ENCODE measurements at regions not wholly inside any gene's neighbourhood (a gene's known extent, or its start where the extent isn't known, plus 50 kb on each side); places are given as distances from the start of the nearest gene placed in this dataset.
A peak's percentile ranks its signal among the peaks of the same experiment; 100 is the strongest.
"Not testable (repeated sequence)": the region's sequence is repeated elsewhere in the genome, so short reads cannot be mapped to it uniquely, and the experiment has no call there.

DNA sequence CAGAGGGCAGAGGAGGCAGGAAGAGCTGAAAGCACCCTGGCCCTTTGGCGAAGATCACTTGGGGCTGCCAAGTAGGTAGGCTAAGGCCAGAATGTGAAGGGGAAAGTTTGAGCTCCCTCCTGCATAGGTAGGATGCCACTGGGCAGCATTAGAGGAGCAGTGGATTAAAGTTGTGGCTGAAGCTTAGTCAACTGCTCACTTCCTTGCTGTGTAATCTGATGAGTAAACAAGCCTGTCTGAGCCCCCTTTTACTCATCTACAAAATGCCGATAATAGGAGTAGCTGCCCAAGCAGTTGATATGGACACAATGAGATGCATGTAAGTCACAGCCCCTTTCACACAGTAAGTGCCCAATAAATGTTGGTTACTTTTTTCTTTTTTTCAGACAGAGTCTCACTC, 216.4 kb downstream of the MN1 start:
- ATAC-seq, result no peak

DNA sequence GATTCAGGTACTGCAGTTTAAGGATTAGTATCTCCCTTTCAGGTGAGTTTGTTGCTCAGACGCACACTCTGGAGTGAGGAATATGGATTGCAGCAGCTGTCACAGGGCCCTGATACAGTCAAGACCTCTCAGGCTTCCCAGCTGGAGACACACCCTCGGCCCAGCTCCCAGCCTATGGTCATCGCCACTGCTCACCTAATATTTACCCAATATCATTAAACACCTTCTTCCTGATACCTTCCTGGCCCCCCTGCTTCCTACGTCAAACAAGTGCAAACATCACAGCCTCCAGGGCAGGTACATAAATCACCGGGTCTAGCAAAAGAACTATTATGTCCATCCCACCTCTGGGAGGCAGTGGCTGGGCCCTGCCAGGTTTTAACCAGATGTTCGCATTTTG, 213.3 kb downstream of the MN1 start:
- no peak for ATAC-seq

DNA sequence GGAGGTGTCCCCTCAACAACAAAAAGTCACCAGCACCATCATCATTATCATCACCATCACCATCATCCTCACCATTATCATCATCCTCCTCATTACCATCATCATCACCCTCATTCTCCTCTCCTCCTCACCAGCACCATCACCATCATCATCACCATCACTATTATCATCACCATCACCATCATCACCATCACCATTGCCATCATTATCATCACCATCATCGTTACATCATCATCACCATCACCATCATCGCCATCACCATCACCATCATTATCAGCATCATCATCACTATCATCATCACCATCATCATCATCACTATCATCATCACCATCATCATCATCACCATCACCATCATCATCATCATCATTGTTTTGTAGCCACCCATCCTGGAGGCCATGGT, 212.6 kb downstream of the MN1 start:
- ATAC-seq, result no peak

DNA sequence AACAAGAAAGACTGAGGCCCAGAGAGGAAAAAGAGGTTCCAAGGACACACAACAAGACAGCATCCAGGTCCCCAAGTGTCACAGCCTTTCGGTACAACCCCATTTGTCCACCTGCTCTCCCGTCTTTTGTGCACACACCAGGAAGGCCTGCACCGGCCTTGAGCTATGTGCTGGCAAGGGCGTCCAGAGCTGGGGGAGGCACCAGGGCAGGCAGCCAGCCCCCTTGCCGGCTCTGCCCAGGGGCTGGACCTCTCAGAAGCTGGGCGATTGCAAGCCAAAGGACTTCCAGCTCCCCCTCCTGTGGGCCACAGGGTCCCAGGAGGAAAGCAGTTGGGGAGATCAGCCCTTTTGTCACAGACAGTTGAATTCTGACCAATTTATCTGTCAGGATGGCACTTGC, 210.5 kb downstream of the MN1 start:
- no peak for ATAC-seq

DNA sequence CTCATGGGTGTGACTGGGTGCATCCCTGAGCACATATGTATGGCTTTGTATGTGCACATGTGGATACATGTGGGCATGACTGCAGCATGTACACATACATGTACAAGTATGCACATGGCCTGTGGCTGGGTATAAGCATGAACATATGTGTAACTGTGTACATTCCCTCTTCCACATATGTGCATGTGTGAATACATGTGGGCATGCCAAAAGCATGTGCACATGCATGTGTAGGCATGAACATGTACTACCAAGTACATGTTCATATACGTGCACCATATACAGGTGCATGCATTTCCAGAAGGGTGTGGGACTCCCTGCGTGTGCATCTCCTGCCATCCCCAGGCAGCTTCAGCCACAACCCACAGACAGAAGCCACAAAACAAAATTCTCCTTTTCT, 208.2 kb downstream of the MN1 start:
- no peak for ATAC-seq

DNA sequence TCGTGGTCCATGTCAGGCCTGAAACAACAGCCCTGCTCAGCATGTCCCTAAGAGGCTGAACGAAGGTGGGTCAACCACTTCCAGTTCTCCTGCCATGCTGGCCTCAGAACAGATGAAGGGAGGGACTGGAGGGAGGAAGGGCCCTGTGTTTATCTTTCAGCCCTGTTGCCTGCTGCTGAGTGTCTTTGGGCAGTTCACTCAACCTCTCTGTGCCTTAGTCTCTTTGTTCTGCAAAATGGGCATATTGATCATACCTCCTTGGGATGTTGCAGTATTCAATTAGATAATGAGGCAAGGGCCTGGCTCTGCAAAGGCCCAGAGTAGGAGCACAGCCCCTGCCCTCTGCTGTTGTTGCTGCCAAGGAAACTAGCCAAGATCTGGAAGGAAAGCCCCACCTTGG, 207.5 kb downstream of the MN1 start:
- ATAC-seq, result no peak

DNA sequence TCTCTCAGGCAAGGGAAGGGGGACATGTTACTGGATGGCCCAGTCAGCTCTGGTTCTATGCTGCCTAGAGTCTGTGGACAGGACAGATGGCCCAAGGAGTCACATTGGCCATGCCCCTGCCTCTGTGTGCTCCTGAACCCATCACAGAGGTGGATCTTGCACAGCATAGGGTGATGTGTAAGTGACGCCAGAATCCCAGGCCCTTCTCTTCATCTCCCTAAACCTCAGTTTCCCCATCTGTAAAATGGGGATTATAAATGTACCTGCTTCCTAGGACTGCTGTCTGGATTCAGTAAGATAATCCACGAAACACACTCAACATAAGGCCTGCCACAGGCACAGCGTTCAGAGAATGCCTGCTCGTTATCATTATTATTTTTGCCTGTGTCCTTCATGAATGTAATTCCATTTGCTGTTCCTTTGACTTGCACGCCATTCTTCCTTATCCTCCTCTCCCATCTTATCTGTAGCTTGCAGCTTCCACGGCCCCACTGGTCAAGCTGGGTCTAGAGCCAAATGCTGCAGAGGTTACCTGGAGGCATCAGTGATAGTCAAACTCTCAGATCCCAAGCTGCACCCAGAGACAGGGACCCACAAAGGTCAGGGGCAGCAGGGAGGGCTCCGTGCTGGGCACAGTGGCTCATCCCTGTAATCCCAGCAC, 207.0 kb downstream of the MN1 start:
- ATAC-seq, result no peak

DNA sequence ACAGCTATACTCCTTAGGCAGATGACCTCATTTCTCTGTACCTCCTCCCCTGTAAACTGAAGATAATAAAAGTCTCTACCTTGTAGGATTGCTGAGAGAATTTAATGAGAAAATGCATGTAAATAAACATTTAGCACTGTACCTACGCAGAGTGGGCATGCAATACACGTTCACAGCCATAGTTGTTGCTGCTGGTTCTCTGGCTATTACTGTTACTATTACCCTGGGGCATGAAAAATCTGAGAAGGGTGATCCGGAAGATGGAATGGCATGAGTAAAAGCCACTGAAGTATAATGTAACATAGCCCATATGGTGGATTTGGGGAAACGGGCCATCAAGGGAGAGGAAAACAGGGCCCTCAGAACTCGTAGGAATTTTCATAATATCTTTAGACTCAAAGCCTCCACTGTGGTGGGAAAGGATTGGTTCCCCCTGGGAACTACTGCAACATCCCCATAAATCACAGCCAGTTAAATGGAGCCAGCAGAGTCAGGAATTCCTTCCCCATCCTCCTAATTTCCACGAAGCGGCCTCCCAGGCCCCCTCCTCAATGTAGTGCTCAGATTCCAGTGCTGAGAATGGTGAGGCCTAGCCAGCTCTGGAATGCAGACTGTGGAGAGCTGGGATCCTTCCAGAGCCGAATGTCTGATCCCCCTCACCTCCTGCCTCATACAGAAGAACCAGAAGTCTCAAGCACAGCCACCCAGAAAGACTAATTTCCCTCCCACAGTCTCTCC, 205.3 kb downstream of the MN1 start:
- no peak for ATAC-seq

DNA sequence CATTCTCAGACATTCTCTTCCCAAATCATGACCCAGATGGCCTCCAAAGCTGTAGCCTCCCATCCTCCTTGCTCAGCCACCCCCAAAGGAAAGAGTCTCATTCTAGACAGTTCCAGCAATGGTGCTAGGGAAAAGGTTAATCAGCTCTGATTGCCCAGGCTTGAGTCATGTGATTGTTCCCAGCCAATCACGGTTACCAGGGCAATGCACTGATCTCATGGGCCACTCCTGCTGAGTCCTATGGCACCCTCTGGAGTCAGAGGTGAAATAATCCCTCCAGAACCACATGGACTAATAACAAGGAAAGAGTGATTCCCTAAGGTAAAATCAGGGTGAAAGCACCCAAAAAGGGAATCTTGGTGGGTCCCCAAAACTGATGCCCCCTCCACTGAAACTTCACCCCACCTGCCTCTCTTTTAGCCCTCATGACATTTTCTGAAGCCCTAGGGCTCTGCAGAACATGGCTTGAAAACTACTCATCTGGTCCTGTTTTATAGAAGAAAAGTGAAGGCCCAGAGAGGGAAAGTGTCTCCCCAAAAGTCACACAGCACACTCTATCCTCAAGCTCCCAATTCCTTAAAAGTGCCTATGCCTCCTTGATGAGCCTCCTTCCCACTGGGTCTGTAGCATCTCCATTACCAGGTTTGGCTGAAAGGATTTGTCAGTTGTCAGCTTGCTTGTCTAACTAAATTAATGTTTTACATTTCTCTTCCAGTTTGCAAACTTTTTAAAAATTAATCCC, 203.7 kb downstream of the MN1 start:
- peak; percentile 45 for ATAC-seq

DNA sequence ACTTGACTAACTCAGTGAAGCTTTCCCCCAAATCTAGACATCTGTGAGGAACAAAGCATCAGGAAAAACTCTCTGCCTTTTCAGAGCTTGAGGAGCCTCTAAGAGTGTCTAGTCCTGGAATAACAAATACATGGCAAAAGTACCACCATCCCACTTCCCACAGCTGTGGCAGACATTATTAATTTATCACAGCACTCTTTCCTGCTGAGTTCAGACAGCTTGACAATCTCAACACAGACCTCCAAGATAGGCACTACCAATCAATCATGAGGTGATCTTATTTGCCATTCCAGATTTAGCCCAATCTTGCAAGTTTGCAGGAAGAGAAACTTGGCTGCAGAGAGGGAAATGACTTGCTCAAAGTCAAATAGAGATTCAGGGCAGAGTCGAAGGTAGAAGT, 202.8 kb downstream of the MN1 start:
- no peak for ATAC-seq

DNA sequence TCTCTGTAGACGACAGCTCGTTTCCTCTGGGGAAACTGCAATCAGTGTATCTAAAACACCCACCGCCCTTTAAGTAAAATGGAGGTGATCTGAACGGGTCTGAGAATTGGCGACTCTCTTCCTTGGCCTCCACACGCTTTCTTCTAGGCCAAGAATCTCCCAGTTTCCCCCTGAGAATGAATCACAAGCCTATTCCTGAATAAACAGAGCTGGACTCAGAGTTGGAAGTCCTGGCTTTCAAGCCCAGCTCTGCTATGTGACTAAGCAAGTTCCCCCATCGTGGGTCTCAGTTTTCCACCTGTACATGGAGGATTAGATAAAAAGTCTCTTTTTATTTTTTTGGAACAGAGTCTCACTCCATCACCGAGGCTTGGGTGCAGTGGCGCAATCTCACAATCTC, 200.4 kb downstream of the MN1 start:
- ATAC-seq, result no peak

DNA sequence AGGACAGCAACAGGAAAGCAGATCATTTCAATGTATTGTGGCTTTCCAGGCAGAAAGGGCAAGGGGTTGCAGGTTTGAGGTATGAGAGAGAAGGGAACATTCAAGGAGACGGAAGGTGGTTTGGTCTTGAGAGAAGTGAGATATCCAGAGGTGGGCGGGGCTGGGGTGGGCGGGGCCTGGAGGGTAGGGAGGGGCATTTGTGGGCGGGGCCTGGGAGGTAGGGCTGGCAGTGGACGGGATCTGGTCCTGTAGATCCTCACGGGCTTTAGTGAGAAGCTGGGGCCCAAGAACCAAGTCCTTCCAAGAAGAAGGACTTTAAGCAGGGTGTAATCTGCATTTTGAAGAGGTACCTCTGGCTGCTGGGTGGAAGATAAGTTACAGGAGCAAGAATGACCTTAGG, 199.2 kb downstream of the MN1 start:
- ATAC-seq, result no peak

DNA sequence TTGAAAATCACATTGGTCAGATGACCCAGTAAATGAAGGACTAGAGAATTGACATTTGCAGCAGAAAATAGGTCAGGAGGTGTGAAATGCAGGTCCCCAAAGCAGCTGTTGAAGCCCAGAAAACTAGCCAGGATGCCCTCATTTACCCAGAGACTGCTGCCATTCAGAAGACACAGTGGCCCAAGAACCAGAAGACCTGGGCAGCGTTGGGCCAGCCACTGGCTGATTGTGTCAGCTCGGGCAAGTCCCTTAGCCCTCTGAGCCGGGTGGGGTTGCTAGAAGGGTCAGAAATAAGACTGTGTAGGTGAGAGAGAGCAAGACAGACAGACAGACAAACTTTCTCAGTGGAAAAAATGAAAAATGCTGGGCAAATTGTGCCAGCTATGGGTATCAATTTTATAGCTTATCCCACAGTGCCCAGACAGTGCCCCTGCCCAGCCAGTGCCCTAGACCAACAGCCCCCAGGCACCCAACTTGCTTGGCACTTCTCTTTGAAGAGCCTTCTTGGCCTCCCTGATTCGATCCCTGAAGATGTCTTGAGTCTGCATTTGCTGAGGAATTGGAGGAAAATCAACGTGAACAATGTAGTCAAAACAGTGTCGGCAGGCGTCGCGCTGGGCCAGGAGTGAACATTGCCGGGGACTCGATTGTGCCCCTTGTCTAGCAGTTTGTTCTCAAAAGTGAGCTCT, 198.3 kb downstream of the MN1 start:
- ATAC-seq, result no peak

DNA sequence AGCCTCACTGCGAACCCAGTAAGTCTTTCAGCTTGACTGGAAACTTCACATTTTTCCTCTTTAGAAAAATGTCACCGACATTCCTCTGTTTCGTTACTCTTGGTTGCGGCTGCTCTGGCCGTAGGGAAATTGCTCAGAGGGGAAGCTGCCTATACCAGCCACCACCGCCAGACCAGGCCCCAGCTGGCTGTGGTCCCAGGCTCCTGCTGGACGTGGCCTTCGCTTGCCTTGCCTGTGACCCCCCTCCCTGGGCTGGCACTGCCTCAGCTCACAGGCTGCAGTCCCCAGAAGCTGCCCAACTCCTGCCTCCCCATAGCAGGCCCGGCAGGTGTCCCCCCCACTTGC, 197.8 kb downstream of the MN1 start:
- ATAC-seq, result no peak

DNA sequence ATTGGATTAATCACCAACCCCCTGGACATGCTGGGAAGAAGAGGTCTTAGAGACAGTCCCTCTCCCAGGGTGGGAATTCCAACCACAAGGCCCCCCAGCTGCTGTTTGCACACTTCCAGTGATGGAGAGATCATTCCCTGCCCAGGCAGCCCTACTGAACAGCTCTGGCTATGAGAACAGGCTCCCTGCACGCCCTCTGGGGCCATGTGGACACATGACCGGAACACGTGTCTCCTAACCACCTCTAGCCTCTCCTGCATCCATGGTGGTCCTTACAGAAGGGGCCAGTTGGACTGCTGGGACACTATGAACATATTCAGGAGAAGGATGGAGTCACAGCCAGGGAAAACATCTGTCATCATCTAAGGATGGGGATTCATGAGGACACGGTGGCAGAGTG, 196.2 kb downstream of the MN1 start:
- ATAC-seq, result no peak

DNA sequence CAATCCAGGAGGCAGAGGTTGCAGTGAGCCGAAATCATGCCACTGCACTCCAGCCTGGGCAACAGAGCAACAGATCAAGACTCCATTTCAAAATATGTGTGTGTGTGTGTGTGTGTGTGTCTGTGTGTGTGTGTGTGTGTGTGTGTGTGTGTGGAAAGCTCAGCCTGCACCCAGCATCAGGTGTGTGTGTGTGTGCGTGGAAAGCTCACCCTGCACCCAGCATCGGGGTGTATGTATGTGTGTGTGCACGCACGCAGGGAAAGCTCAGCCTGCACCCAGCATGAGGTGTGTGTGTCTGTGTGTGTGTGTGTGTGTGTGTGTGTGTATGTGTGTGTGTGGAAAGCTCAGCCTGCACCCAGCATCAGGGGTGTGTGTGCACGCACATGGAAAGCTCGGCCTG, 193.8 kb downstream of the MN1 start:
- not testable (repeated sequence) for ATAC-seq

DNA sequence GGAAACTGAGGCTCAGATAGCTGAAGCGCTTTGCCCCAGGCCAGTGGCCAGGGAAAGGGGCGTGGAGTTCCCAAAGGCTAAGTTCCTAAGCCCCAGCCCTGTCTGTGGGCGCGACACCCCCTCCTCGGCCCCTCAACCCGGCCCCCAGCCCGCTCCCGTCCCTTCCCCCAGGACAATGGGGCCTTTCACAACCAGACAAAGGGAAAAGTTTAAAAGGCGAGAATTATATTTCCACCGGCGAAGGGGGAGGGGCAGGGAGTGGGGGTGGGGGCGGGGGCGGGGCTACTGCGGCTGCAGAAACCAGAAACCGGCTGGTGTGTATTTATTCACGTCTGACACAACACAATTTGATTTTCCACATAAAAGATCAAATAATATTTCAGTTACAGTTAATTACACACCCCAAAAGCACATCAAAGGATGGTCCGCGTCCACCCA, 192.1 kb downstream of the MN1 start:
- ATAC-seq, result no peak

DNA sequence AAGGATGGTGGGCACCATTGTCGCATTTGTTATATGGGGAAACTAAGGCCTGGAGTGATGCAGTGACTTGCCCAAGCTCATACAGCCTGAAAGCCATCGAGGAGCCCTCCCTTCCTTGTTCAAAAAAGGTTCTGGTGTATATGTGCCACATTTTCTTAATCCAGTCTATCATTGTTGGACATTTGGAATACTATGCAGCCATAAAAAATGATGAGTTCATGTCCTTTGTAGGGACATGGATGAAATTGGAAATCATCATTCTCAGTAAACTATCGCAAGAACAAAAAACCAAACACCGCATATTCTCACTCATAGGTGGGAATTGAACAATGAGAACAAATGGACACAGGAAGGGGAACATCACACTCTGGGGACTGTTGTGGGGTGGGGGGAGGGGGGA, 191.4 kb downstream of the MN1 start:
- not testable (repeated sequence) for ATAC-seq

DNA sequence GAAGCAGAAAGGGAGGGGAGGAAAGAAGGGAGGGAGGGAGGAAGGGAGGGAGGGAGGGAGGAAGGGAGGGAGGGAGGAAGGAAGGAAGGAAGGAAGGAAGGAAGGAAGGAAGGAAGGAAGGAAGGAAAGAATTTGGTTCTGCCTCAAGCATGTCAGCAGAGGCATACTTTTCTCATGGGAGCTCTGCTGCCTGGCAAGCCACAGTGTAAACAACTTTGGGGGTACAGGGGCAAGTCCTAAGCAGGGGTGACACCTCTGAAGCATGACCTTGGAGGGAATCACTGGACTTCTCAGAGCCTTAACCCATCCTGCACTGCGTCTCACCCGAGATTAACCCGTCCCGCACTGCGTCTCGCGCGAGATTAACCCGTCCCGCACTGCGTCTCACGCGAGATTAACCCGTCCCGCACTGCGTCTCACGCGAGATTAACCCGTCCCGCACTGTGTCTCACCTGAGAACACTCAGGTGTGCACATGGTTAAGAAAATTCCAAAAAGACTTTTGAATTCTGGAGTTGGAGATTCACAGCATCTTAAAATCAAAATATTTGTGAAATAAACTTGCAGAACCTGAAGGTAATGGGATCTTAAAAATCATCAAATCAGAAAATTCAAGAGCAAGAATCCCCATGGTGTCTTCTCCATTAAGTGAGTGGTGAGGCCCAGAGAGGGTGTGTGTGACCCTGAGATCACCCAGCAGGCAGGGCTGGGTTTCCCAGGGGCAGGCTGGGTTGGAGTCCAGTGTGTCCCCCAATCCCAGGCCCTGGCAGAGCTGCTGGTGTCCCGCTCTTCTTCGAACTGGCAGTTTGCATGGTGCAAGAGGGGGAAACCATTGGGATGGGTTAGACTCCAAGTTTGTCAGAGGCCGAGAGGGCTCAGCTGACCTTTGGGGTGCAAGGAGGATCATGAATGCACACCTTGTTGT, 190.4 kb downstream of the MN1 start:
- ATAC-seq, result no peak

DNA sequence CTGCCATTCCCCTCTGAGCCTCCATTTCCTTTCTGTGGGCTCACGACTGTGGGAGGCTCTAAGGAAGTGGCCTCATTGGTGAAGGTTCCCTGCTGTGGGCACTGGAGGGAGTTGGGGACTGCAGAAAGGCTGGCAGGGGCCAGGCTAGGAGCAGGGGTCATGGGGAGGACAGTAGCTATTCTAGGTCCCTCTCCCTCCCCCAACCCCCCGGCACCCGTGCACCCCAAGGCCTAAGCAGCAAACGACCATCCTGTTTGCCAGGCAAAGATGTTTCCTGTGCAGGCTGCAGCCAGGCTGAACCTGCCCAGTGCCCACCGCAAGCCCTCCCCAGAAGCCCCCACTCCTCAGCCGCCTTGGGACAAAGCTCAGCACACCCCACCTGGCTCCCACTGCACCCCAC, 189.4 kb downstream of the MN1 start:
- peak; percentile 19 for ATAC-seq

DNA sequence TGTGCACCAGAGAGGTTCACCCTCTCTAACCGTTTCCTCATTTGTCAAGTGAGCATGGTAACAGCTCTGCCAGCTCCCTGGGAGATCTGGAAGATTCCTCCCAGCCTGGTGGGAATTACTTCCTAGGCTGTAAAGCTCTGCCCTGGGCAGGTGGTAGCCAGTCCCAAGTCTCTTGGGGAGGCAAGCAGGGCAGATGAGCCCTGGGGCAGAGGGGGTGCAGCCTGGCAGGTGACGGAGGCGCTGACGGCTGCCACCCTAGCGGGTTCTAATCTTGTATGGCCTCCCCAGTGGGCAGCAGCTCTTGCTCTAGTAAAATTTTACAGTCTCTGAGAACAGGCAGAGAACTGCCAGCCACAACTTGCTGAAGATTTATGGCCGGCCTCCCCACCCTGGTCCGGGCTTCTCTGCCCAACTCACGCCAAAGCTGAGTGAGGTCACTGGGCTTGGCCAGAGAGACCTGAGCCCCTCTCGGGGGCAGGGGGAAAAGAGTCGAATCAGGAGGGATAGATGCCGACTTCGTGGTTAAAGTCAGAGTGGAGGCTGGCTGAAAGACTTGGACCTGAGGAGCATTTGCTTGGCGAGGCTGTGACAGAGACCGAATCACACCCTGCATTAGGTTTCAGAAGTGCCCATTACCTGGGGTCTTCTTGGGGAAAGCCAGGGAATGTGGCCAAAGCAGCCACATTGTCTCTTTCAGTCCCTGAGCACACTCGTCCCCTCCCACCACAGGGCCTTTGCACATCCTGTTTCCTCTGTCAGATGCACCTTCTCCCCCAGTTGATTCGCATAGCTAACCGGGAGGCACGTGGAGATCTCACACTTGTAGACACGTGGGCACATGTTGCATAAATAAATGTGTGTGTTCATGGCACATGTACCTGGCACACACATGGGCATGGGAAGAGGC, 188.2 kb downstream of the MN1 start:
- ATAC-seq, result no peak
